ENCODE measurements at regions not wholly inside any gene's neighbourhood (a gene's known extent, or its start where the extent isn't known, plus 50 kb on each side); places are given as distances from the start of the nearest gene placed in this dataset.

DNA sequence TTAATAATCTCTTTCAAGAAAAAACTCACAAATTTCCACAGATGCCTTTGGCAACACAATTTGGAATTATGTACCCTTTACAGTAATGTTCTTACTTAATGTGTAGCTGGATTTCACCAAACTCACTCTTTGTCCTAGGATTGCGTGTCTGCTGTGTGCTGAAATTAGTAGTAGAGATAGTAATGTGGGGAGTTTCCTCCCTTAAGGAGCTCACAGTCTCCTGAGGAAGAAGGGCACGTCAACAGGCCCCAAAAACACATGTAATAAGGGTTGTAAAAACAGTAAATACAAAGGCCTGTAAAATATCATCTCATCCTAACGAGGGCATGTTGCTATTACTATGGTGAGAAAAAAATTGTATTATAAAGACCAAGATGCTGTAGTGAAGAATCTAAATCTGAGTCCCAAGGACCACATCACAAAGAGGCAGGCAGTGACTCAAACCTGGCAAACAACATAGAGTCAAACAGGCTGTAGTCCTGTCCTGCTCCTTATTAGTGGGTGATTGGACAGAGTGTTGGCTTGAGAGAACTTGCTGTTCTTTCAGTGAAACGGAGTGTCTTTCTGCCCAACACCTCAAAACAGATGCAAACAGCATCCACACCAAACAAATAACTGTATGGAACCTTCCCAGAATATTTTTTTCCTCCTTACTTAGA is 83.2 kb upstream of the PAPPA start (continued):
- TF ChIP-seq, protein P1, sequence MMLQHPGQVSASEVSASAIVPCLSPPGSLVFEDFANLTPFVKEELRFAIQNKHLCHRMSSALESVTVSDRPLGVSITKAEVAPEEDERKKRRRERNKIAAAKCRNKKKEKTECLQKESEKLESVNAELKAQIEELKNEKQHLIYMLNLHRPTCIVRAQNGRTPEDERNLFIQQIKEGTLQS (IDR thresholded peaks at IDR 0.05) = no peak

DNA sequence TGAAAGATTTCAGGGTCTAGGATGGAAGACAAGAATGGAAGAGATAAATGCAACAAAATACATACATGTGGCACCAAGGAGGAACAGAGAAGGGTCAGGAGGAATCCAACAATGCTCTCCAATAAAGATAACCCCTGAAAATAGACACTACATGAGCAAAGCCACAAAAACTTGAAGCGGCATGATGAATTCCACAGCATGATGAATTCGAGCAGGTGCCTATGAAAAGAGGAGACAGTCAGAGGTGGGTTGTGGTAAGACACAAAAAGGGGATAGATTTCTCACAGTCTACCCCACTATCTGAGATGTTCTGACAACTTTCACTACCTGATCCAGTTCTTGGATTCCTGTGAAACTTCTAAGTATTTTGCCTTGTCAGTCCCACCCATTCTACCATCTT is 81.5 kb upstream of the PAPPA start:
- WGBS = 74% methylated on average over 2 of the region's 2 CpGs
- TF ChIP-seq JUND (IDR thresholded peaks at IDR 0.05) (no peak), YY1 (IDR thresholded peaks at IDR 0.05) (no peak), SP1 (IDR thresholded peaks at IDR 0.05) (no peak), HNF4A (conservative IDR thresholded peaks at IDR 0.05) (no peak), GABPA (IDR thresholded peaks at IDR 0.05 in 1 of 2, conservative IDR thresholded peaks at IDR 0.05 in 1 of 2) (no peak), TAF1 (conservative IDR thresholded peaks at IDR 0.05) (no peak), FOXA1 (IDR thresholded peaks at IDR 0.05) (no peak), RAD21 (IDR thresholded peaks at IDR 0.05) (no peak), HNF4G (IDR thresholded peaks at IDR 0.05) (no peak), EGR1 (IDR thresholded peaks at IDR 0.05; ENCODE audit: low read depth in 2 of 2) (no peak), FOXA2 (IDR thresholded peaks at IDR 0.05) (no peak), NR2F2 (IDR thresholded peaks at IDR 0.05) (no peak)
- TF ChIP-seq, protein P2, sequence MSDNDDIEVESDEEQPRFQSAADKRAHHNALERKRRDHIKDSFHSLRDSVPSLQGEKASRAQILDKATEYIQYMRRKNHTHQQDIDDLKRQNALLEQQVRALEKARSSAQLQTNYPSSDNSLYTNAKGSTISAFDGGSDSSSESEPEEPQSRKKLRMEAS (IDR thresholded peaks at IDR 0.05) = no peak
- TF ChIP-seq, protein P1 (IDR thresholded peaks at IDR 0.05) = no peak
- TF ChIP-seq, protein P3, sequence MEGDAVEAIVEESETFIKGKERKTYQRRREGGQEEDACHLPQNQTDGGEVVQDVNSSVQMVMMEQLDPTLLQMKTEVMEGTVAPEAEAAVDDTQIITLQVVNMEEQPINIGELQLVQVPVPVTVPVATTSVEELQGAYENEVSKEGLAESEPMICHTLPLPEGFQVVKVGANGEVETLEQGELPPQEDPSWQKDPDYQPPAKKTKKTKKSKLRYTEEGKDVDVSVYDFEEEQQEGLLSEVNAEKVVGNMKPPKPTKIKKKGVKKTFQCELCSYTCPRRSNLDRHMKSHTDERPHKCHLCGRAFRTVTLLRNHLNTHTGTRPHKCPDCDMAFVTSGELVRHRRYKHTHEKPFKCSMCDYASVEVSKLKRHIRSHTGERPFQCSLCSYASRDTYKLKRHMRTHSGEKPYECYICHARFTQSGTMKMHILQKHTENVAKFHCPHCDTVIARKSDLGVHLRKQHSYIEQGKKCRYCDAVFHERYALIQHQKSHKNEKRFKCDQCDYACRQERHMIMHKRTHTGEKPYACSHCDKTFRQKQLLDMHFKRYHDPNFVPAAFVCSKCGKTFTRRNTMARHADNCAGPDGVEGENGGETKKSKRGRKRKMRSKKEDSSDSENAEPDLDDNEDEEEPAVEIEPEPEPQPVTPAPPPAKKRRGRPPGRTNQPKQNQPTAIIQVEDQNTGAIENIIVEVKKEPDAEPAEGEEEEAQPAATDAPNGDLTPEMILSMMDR (IDR thresholded peaks at IDR 0.05; ENCODE audit: low read depth, low read length, missing input control) = no peak
- TF ChIP-seq, protein P4, sequence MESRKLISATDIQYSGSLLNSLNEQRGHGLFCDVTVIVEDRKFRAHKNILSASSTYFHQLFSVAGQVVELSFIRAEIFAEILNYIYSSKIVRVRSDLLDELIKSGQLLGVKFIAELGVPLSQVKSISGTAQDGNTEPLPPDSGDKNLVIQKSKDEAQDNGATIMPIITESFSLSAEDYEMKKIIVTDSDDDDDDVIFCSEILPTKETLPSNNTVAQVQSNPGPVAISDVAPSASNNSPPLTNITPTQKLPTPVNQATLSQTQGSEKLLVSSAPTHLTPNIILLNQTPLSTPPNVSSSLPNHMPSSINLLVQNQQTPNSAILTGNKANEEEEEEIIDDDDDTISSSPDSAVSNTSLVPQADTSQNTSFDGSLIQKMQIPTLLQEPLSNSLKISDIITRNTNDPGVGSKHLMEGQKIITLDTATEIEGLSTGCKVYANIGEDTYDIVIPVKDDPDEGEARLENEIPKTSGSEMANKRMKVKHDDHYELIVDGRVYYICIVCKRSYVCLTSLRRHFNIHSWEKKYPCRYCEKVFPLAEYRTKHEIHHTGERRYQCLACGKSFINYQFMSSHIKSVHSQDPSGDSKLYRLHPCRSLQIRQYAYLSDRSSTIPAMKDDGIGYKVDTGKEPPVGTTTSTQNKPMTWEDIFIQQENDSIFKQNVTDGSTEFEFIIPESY (IDR thresholded peaks at IDR 0.05) = no peak
- Histone ChIP-seq H3K9ac (ENCODE audit: low read depth in 1 of 2, low read length in 2 of 2) (no peak overlapping the region), H3K36me3 (ENCODE audit: control insufficient read depth in 4 of 4, insufficient read depth in 3 of 4, low read depth in 1 of 4, low read length in 3 of 4) (no peaks in the 10 kb centered on the region), H3K9me3 (ENCODE audit: control insufficient read depth in 4 of 4, low read length in 3 of 4) (no peaks in the 10 kb centered on the region), H3K27ac (ENCODE audit: low read depth in 1 of 2, low read length in 2 of 2) (no peak overlapping the region), H3K27me3 (ENCODE audit: control insufficient read depth in 4 of 4, insufficient read depth in 4 of 4, low read length in 3 of 4) (peaks cover 0 to 4% (median 0%) of the 10 kb centered on the region in 4 donors), H3K4me1 (ENCODE audit: control insufficient read depth in 4 of 4, insufficient read depth in 4 of 4, low read length in 3 of 4) (no peaks in the 10 kb centered on the region), H3K4me3 (ENCODE audit: low read depth in 1 of 3, low read length in 3 of 3) (no peak overlapping the region)
- DNase-seq (ENCODE audit: low spot score) = no peak

DNA sequence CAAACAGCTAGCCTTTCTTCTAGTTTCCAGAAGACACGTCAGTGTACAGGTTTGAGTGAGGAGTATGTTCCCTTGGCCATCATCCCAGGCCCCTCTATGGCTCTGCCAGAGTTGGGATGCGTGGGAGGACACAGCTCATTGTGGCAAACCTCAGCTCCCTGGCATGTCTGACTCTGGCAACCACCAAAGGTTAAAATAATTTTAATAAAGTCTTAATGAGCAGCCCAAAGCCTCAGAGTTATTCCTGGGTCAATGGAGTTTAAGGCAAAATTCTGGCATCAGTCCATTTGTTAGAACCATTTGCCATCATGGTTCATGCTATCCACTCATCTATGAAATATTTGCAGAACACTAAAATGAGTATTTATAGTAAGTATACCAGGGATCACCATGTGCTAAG is 79.8 kb upstream of the PAPPA start:
- DNase-seq (ENCODE audit: low spot score) = no peak
- no peaks in the 10 kb centered on the region for H3K9me3 ChIP-seq (ENCODE audit: control insufficient read depth in 4 of 4, low read length in 3 of 4)
- H3K27me3 ChIP-seq (ENCODE audit: control insufficient read depth in 4 of 4, insufficient read depth in 4 of 4, low read length in 3 of 4) = peaks cover 0 to 4% (median 0%) of the 10 kb centered on the region in 4 donors
- H3K4me3 ChIP-seq (ENCODE audit: low read depth in 1 of 3, low read length in 3 of 3) = no peak overlapping the region
- no peak overlapping the region for H3K27ac ChIP-seq (ENCODE audit: low read depth in 1 of 2, low read length in 2 of 2)
- no peaks in the 10 kb centered on the region for H3K36me3 ChIP-seq (ENCODE audit: control insufficient read depth in 4 of 4, insufficient read depth in 3 of 4, low read depth in 1 of 4, low read length in 3 of 4)
- H3K4me1 ChIP-seq (ENCODE audit: control insufficient read depth in 4 of 4, insufficient read depth in 4 of 4, low read length in 3 of 4) = no peaks in the 10 kb centered on the region
- WGBS = 77% methylated on average over 2 of the region's 2 CpGs
- no peak for TF ChIP-seq NR2F2 (IDR thresholded peaks at IDR 0.05)
- TF ChIP-seq FOXA1 (IDR thresholded peaks at IDR 0.05) = no peak
- no peak for TF ChIP-seq HNF4G (IDR thresholded peaks at IDR 0.05)
- TF ChIP-seq FOXA2 (IDR thresholded peaks at IDR 0.05) = no peak
- no peak for TF ChIP-seq JUND (IDR thresholded peaks at IDR 0.05)
- TF ChIP-seq, protein P2 (IDR thresholded peaks at IDR 0.05) = no peak
- TF ChIP-seq SP1 (IDR thresholded peaks at IDR 0.05) = no peak
- TF ChIP-seq, protein P3 (IDR thresholded peaks at IDR 0.05; ENCODE audit: low read depth, low read length, missing input control) = no peak
- TF ChIP-seq, protein P1 (IDR thresholded peaks at IDR 0.05) = no peak
- no peak for TF ChIP-seq HNF4A (conservative IDR thresholded peaks at IDR 0.05)
- TF ChIP-seq GABPA (IDR thresholded peaks at IDR 0.05 in 1 of 2, conservative IDR thresholded peaks at IDR 0.05 in 1 of 2) = no peak
- TF ChIP-seq EGR1 (IDR thresholded peaks at IDR 0.05; ENCODE audit: low read depth in 2 of 2) = no peak
- no peak overlapping the region for H3K9ac ChIP-seq (ENCODE audit: low read depth in 1 of 2, low read length in 2 of 2)

Data from liver (tissue), 8 donors.